Liver (tissue), 8 donors: ENCODE measurements at regions not wholly inside any gene's neighbourhood (a gene's known extent, or its start where the extent isn't known, plus 50 kb on each side); places are given as distances from the start of the nearest gene placed in this dataset.

Experiments
- DNase-seq: peaks from one replicate; pipeline ENCODE4 v3.0.0-alpha.2; 2017; ENCODE audit warnings: low spot score
- H3K27ac ChIP-seq, 2 donors: one replicate each; pipeline ENCODE4 v1.7.0; 2013; ENCODE audit warnings: inconsistent platforms in 2 of 2, low read length in 2 of 2, control low read depth in 1 of 2, low read depth in 1 of 2, mild to moderate bottlenecking in 1 of 2
- H3K27me3 ChIP-seq, 4 donors: one replicate each; pipeline versions ENCODE4 v1.6.1 to v1.7.0; 2013; ENCODE audit warnings: low read length in 3 of 4, inconsistent platforms in 1 of 4, mild to moderate bottlenecking in 1 of 4, moderate library complexity in 1 of 4; ENCODE audit not compliant: control insufficient read depth in 4 of 4, insufficient read depth in 4 of 4
- H3K36me3 ChIP-seq, 4 donors: one replicate each; pipeline versions ENCODE4 v1.6.1 to v1.7.0; 2013; ENCODE audit warnings: low read length in 3 of 4, mild to moderate bottlenecking in 3 of 4, low read depth in 1 of 4, moderate library complexity in 1 of 4; ENCODE audit not compliant: control insufficient read depth in 4 of 4, insufficient read depth in 3 of 4
- H3K4me1 ChIP-seq, 4 donors: one replicate each; pipeline versions ENCODE4 v1.6.1 to v1.7.0; 2013; ENCODE audit warnings: low read length in 3 of 4, mild to moderate bottlenecking in 3 of 4, moderate library complexity in 1 of 4; ENCODE audit not compliant: control insufficient read depth in 4 of 4, insufficient read depth in 4 of 4
- H3K4me3 ChIP-seq, 3 donors: one replicate each; pipeline versions ENCODE4 v1.6.1 to v1.7.0; 2013; ENCODE audit warnings: low read length in 3 of 3, control low read depth in 1 of 3, low read depth in 1 of 3, mild to moderate bottlenecking in 1 of 3
- H3K9ac ChIP-seq, 2 donors: one replicate each; pipeline ENCODE4 v1.7.0; 2013; ENCODE audit warnings: low read length in 2 of 2, mild to moderate bottlenecking in 2 of 2, moderate library complexity in 2 of 2, control low read depth in 1 of 2, low read depth in 1 of 2
- H3K9me3 ChIP-seq, 4 donors: one replicate each; pipeline versions ENCODE4 v1.6.1 to v1.7.0; 2013; ENCODE audit warnings: low read length in 3 of 4; ENCODE audit not compliant: control insufficient read depth in 4 of 4
- EGR1 ChIP-seq, 2 donors: IDR thresholded peaks; 2 replicates each; pipeline ENCODE4 v1.6.1; 2016 to 2018; ENCODE audit warnings: antibody characterized with exemption in 2 of 2, low read depth in 2 of 2
- FOXA1 ChIP-seq: IDR thresholded peaks from 2 replicates; pipeline ENCODE4 v1.6.1; 2016; ENCODE audit warnings: antibody characterized with exemption
- HNF4A ChIP-seq, 2 donors: conservative IDR thresholded peaks; 2 replicates each; pipeline ENCODE4 v1.6.1; 2016; ENCODE audit warnings: antibody characterized with exemption in 2 of 2, mild to moderate bottlenecking in 2 of 2
- HNF4G ChIP-seq: IDR thresholded peaks from 2 replicates; pipeline ENCODE4 v1.6.1; 2016; ENCODE audit warnings: antibody characterized with exemption
- NR2F2 ChIP-seq: IDR thresholded peaks from 2 replicates; pipeline ENCODE4 v1.6.1; 2016; ENCODE audit warnings: antibody characterized with exemption
- RAD21 ChIP-seq, 2 donors: IDR thresholded peaks; 2 replicates each; pipeline ENCODE4 v1.6.1; 2016; ENCODE audit warnings: antibody characterized with exemption in 2 of 2, mild to moderate bottlenecking in 2 of 2
- RXRA ChIP-seq, 2 donors: IDR thresholded peaks; 2 replicates each; pipeline ENCODE4 v1.6.1; 2017 to 2018; ENCODE audit warnings: antibody characterized with exemption in 2 of 2, mild to moderate bottlenecking in 1 of 2
- TAF1 ChIP-seq: conservative IDR thresholded peaks from 2 replicates; pipeline ENCODE4 v1.6.1; 2016; ENCODE audit warnings: antibody characterized with exemption, mild to moderate bottlenecking
- YY1 ChIP-seq: IDR thresholded peaks from 2 replicates; pipeline ENCODE4 v1.6.1; 2016; ENCODE audit warnings: antibody characterized with exemption, mild to moderate bottlenecking
- WGBS: extraction: QIAGEN DNeasy Blood & Tissue Kit; methylation state at CpG from one replicate; pipeline ENCODE4 v1.1.7; 2013; 5-methylcytosine and 5-hydroxymethylcytosine counted together
- TF ChIP-seq, protein P1 (sequence below): fragments of 150-350 bp; IDR thresholded peaks from 2 replicates; pipeline ENCODE4 v1.5.1; 2017; ENCODE audit warnings: improper control_type of control experiment, low read depth, low read length; ENCODE audit not compliant: missing input control
- TF ChIP-seq, protein P2 (sequence below): IDR thresholded peaks from 2 replicates; pipeline ENCODE4 v1.6.1; 2016; ENCODE audit warnings: antibody characterized with exemption, mild to moderate bottlenecking
- TF ChIP-seq, protein P3 (sequence below): IDR thresholded peaks from 2 replicates; pipeline ENCODE4 v1.6.1; 2016; ENCODE audit warnings: antibody characterized with exemption
- donor health status: healthy.
- donor health status: healthy.
- donor health status: healthy.
- donor health status: healthy.
- donor health status: healthy.

DNA sequence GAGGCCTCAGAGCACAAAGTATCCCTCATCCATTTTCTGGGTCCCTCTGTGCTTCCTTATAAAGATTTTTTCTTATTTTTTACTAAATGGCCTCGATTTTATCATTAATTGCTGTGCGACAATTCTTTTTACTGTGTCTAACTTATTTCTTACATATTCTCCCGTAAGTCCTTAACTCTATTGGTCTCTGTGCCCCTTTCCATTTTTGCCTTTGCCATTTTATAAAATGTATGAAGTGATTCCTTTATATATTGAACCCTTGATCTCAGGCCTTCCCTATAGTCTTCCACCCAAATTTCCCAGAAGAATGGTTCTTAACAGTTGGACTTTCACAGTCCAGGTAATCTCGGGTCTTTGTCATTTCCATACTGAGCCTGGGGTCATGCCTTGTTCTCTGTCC lies 55.0 kb upstream of the ESRRB start (continued):
- TF ChIP-seq, protein P1, sequence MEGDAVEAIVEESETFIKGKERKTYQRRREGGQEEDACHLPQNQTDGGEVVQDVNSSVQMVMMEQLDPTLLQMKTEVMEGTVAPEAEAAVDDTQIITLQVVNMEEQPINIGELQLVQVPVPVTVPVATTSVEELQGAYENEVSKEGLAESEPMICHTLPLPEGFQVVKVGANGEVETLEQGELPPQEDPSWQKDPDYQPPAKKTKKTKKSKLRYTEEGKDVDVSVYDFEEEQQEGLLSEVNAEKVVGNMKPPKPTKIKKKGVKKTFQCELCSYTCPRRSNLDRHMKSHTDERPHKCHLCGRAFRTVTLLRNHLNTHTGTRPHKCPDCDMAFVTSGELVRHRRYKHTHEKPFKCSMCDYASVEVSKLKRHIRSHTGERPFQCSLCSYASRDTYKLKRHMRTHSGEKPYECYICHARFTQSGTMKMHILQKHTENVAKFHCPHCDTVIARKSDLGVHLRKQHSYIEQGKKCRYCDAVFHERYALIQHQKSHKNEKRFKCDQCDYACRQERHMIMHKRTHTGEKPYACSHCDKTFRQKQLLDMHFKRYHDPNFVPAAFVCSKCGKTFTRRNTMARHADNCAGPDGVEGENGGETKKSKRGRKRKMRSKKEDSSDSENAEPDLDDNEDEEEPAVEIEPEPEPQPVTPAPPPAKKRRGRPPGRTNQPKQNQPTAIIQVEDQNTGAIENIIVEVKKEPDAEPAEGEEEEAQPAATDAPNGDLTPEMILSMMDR: no peak
- no peak for TF ChIP-seq FOXA1

DNA sequence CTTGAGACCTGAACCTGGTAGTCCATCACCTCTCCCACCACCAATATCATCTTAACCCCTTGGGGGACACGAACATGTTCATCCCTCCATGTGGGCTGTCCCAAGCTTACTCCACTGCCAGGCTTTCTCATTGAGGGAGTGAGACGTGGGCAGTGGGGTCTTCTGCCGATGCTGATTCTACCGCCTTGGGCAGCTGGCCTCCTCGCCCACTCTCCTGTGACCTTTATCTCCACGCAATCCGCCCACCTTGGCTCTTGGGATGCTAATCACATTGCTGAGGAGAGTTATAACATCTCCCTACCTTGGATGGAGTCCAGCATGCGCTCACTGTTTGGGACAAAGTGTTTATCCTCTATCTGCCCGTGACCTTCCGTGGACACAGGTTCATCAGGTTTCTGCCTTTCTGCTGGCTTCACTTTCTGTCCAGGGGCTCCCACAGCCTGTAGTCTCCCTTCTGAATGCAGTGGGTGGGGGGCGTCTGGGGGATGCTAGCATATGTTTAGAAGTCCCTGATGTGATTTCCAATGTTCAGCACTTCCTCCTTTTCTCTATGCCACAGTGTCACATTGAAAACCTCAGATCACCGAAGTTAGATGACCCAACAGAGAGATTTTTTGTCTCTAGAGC lies 53.2 kb upstream of the ESRRB start:
- Histone ChIP-seq H3K9me3 (no peaks in the 10 kb centered on the region), H3K4me3 (no peak overlapping the region), H3K9ac (no peak overlapping the region), H3K4me1 (no peaks in the 10 kb centered on the region), H3K27ac (no peak overlapping the region), H3K27me3 (no peaks in the 10 kb centered on the region), H3K36me3 (no peaks in the 10 kb centered on the region)
- no peak for TF ChIP-seq RAD21 (IDR thresholded peaks at IDR 0.05)
- TF ChIP-seq, protein P2, sequence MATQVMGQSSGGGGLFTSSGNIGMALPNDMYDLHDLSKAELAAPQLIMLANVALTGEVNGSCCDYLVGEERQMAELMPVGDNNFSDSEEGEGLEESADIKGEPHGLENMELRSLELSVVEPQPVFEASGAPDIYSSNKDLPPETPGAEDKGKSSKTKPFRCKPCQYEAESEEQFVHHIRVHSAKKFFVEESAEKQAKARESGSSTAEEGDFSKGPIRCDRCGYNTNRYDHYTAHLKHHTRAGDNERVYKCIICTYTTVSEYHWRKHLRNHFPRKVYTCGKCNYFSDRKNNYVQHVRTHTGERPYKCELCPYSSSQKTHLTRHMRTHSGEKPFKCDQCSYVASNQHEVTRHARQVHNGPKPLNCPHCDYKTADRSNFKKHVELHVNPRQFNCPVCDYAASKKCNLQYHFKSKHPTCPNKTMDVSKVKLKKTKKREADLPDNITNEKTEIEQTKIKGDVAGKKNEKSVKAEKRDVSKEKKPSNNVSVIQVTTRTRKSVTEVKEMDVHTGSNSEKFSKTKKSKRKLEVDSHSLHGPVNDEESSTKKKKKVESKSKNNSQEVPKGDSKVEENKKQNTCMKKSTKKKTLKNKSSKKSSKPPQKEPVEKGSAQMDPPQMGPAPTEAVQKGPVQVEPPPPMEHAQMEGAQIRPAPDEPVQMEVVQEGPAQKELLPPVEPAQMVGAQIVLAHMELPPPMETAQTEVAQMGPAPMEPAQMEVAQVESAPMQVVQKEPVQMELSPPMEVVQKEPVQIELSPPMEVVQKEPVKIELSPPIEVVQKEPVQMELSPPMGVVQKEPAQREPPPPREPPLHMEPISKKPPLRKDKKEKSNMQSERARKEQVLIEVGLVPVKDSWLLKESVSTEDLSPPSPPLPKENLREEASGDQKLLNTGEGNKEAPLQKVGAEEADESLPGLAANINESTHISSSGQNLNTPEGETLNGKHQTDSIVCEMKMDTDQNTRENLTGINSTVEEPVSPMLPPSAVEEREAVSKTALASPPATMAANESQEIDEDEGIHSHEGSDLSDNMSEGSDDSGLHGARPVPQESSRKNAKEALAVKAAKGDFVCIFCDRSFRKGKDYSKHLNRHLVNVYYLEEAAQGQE: no peak
- TF ChIP-seq HNF4A (conservative IDR thresholded peaks at IDR 0.05): no peak
- no peak for TF ChIP-seq RXRA (IDR thresholded peaks at IDR 0.05)
- TF ChIP-seq TAF1: no peak
- TF ChIP-seq, protein P3, sequence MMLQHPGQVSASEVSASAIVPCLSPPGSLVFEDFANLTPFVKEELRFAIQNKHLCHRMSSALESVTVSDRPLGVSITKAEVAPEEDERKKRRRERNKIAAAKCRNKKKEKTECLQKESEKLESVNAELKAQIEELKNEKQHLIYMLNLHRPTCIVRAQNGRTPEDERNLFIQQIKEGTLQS: no peak
- TF ChIP-seq HNF4G: no peak
- DNase-seq: no peak
- WGBS: 66% methylated on average over 12 of the region's 12 CpGs

DNA sequence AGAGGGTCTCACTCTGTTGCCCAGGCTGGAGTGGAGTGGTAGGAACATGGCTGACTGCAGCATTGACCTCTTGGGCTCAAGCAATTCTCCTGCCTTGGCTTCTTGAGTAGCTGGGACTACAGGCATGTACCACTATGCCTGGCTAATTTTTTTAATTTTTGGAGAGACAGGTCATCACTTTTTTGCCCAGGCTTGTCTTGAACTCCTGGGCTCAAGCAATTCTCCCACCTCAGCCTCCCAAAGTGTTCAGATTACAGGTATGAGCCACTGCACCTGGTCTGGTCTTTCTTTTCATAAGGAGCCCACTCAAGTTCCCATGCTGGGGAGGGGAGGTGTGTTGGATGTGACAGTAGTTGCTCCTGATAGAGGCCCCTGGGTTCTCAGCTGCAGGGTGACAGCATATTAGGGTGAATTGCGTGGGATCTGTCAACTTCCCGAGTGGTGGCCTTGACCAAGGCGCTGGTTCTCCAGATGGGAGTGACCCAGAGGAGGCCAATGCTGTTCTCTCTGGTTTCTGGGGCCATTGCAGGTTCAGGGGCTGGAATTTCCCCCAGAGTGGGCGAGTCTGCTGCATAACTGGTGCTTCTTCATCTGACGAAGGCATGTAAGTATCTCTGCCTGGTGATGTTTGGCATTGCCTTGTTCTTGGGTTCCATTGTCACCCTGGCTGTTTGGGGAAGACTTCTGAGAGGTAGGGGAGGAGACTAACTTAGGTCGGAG lies 52.4 kb upstream of the ESRRB start:
- H3K27me3 ChIP-seq: no peaks in the 10 kb centered on the region
- no peaks in the 10 kb centered on the region for H3K4me1 ChIP-seq
- TF ChIP-seq TAF1: no peak
- TF ChIP-seq NR2F2: no peak
- TF ChIP-seq, protein P2: no peak
- TF ChIP-seq EGR1 (IDR thresholded peaks at IDR 0.05; ENCODE audit: low read depth in 2 of 2): no peak
- no peak for TF ChIP-seq HNF4A (conservative IDR thresholded peaks at IDR 0.05)
- no peak for TF ChIP-seq HNF4G
- TF ChIP-seq, protein P1: no peak
- TF ChIP-seq YY1: no peak
- no peak for TF ChIP-seq RAD21 (IDR thresholded peaks at IDR 0.05)
- TF ChIP-seq FOXA1: no peak
- no peak overlapping the region for H3K9ac ChIP-seq
- H3K9me3 ChIP-seq: no peaks in the 10 kb centered on the region
- WGBS: 84% methylated on average over 6 of the region's 6 CpGs
- H3K4me3 ChIP-seq: no peak overlapping the region
- no peak for DNase-seq
- no peak overlapping the region for H3K27ac ChIP-seq
- no peaks in the 10 kb centered on the region for H3K36me3 ChIP-seq
